SK-N-SH (cell line): ENCODE measurements at regions not wholly inside any gene's neighbourhood (a gene's known extent, or its start where the extent isn't known, plus 50 kb on each side); places are given as distances from the start of the nearest gene placed in this dataset.

Source experiments
- CTCF ChIA-PET: fragments of 300-600, 350-600 bp; formaldehyde crosslinking; extraction: SDS; loops from one replicate; lab custom pipeline; 2021; lab: Yijun Ruan, JAX
- POLR2A ChIA-PET: fragments of 350-600 bp; sonication (Branson Sonifier 250); formaldehyde crosslinking; extraction: SDS; loops from one replicate; lab custom pipeline; 2020; ENCODE audit warnings: antibody characterized with exemption, inconsistent platforms; lab: Yijun Ruan, JAX
- DNase-seq: peaks from one replicate; pipeline ENCODE4 v3.0.0; 2012
- H2AFZ ChIP-seq: fragments of 200-600 bp; sonication (generic); 2 replicates; pipeline ENCODE4 v1.8.1; 2016; ENCODE audit warnings: antibody characterized with exemption, mild to moderate bottlenecking, low read depth
- H3F3A ChIP-seq: fragments of 200-600 bp; sonication (generic); replicated peaks from 2 replicates; pipeline ENCODE3; 2016; ENCODE audit warnings: antibody characterized with exemption, mild to moderate bottlenecking; ENCODE audit not compliant: insufficient read depth
- H3K27ac ChIP-seq, 2 experiments: fragments of 200-500 bp in 1 of 2; fragments of 200-600 bp in 1 of 2; sonication (Bioruptor generic) in 1 of 2; sonication (generic), shearing (Covaris generic) in 1 of 2; 2 replicates each; pipeline versions ENCODE4 v1.5.1 to v1.6.1; 2014 to 2016; ENCODE audit warnings: low read depth in 2 of 2, inconsistent platforms in 1 of 2, low read length in 1 of 2, mild to moderate bottlenecking in 1 of 2, mixed read lengths in 1 of 2
- H3K27me3 ChIP-seq: fragments of 200-600 bp; sonication (generic), shearing (Covaris generic); 2 replicates; pipeline ENCODE4 v1.6.1; 2016; ENCODE audit warnings: mixed run types; ENCODE audit not compliant: insufficient read depth
- H3K36me3 ChIP-seq, 2 experiments: fragments of 200-500 bp in 1 of 2; fragments of 200-600 bp in 1 of 2; sonication (Bioruptor generic) in 1 of 2; sonication (generic) in 1 of 2; replicated peaks in 1 of 2; 2 replicates each; pipeline versions ENCODE3 to v1.5.1; 2014 to 2016; ENCODE audit warnings: low read length in 1 of 2, mild to moderate bottlenecking in 1 of 2; ENCODE audit not compliant: insufficient read depth in 2 of 2, control insufficient read depth in 1 of 2
- H3K4me1 ChIP-seq, 2 experiments: fragments of 200-500 bp in 1 of 2; fragments of 200-600 bp in 1 of 2; sonication (Bioruptor generic) in 1 of 2; sonication (generic), shearing (Covaris generic) in 1 of 2; 2 replicates each; pipeline versions ENCODE4 v1.5.1 to v1.6.1; 2014 to 2016; ENCODE audit warnings: low read depth in 1 of 2, low read length in 1 of 2, mixed run types in 1 of 2; ENCODE audit not compliant: insufficient read depth in 2 of 2, control insufficient read depth in 1 of 2
- H3K4me2 ChIP-seq: fragments of 200-600 bp; sonication (generic), shearing (Covaris generic); 2 replicates; pipeline ENCODE4 v1.6.1; 2017; ENCODE audit warnings: mixed run types
- H3K4me3 ChIP-seq, 2 experiments: fragments of 200-500 bp in 1 of 2; fragments of 200-600 bp in 1 of 2; sonication (Bioruptor generic) in 1 of 2; sonication (generic), shearing (Covaris generic) in 1 of 2; 2 replicates each; pipeline versions ENCODE4 v1.5.1 to v1.8.1; 2014 to 2016; ENCODE audit warnings: low read depth in 2 of 2, inconsistent platforms in 1 of 2, low read length in 1 of 2, mild to moderate bottlenecking in 1 of 2, mixed read lengths in 1 of 2, moderate library complexity in 1 of 2
- H3K79me2 ChIP-seq: fragments of 200-600 bp; sonication (generic); 2 replicates; pipeline ENCODE4 v1.8.1; 2017; ENCODE audit warnings: mild to moderate bottlenecking; ENCODE audit not compliant: insufficient read depth
- H3K9ac ChIP-seq: fragments of 200-600 bp; sonication (generic); 2 replicates; pipeline ENCODE4 v1.6.1; 2017; ENCODE audit warnings: mixed run types
- H3K9me2 ChIP-seq: fragments of 200-600 bp; sonication (generic); 2 replicates; pipeline ENCODE4 v1.6.1; 2017; ENCODE audit warnings: mixed run types
- H3K9me3 ChIP-seq: fragments of 200-600 bp; sonication (generic); 2 replicates; pipeline ENCODE4 v1.6.1; 2017; ENCODE audit warnings: mixed run types, mild to moderate bottlenecking, moderate library complexity
- H4K20me1 ChIP-seq: fragments of 200-600 bp; sonication (generic); 2 replicates; pipeline ENCODE4 v1.6.1; 2017; ENCODE audit warnings: mild to moderate bottlenecking, mixed run types; ENCODE audit not compliant: insufficient read depth
- EZH2phosphoT487 ChIP-seq: fragments of 200-600 bp; sonication (generic); IDR thresholded peaks from 2 replicates; pipeline ENCODE4 v1.6.1; 2017; ENCODE audit warnings: low read depth, mixed run types, mild to moderate bottlenecking, antibody characterized with exemption, moderate library complexity, borderline replicate concordance
- FOXJ3 ChIP-seq: sonication (generic); formaldehyde crosslinking; IDR thresholded peaks from 2 replicates; pipeline ENCODE4 v1.5.1; 2020; ENCODE audit warnings: mild to moderate bottlenecking, missing genetic modification reagents
- RAD21 ChIP-seq: IDR thresholded peaks from 2 replicates; pipeline ENCODE4 v1.6.1; 2012; ENCODE audit warnings: mild to moderate bottlenecking, low read length
- SMC3 ChIP-seq: IDR thresholded peaks from 2 replicates; pipeline ENCODE4 v1.6.1; 2012; ENCODE audit warnings: low read depth, low read length, improper control_type of control experiment
- TAF1 ChIP-seq: IDR thresholded peaks from 2 replicates; pipeline ENCODE4 v1.6.1; 2012; ENCODE audit warnings: low read depth, mild to moderate bottlenecking, low read length, moderate library complexity, borderline replicate concordance
- TCF12 ChIP-seq: IDR thresholded peaks from 2 replicates; pipeline ENCODE4 v1.4.0; 2012
- TEAD4 ChIP-seq: IDR thresholded peaks from 2 replicates; pipeline ENCODE4 v1.4.0; 2012; ENCODE audit warnings: mild to moderate bottlenecking, borderline replicate concordance; ENCODE audit not compliant: insufficient read depth
- WGBS: methylation state at CpG from one replicate; pipeline ENCODE4 v1.1.6; 2017; ENCODE audit warnings: low lambda C conversion rate; 5-methylcytosine and 5-hydroxymethylcytosine counted together
- TF ChIP-seq, protein P1 (sequence below): IDR thresholded peaks from 2 replicates; pipeline ENCODE4 v1.4.0; 2012; ENCODE audit warnings: low read depth
- TF ChIP-seq, protein P2 (sequence below): fragments of 150-350 bp; IDR thresholded peaks from 2 replicates; pipeline ENCODE4 v1.6.1; 2017; ENCODE audit warnings: antibody characterized with exemption, low read length, low read depth, borderline replicate concordance

DNA sequence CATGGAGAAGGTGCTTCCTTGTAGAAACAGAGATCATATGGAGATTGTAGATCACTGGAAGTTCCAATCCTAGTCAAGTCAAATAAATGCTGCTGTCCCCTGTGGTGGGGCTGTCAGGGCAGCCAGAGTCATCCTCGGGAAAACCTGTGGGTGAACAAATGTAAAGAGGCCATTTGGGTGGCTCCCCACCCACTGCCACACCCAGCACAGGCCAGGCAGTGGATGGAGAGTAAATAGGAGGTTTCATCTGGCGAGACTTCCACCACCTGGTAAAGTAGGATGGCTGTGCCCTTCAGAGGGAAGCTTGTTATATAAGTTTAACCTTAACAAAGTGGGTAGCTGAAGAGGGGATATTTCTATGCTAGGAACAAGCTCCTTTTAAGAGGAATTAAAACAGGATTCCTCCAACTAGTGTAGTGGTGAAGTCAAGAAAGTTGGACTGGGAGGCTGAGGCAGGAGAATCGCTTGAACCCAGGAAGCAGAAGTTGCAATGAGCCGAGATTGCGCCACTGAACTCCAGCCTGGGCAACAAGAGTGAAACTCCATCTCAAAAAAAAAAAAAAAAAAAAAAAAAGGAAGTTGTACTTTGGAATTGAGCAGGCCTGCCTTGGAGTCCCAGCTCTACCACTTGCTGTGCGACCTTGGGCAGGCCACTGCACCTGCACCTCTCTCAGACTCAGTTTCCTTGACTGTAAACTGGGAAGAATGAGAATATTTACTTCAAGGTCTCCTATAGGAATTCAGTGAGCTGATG lies 273.7 kb downstream of the PTTG2 start:
- H3K27me3 ChIP-seq, result no peaks in the 10 kb centered on the region
- H3K27ac ChIP-seq, result no peak overlapping the region
- WGBS, result 40% methylated on average over 6 of the region's 6 CpGs
- no peak overlapping the region for H3K9ac ChIP-seq
- no peaks in the 10 kb centered on the region; a peak in 1 of 4 replicates for H3K4me1 ChIP-seq
- H3K79me2 ChIP-seq, result no peaks in the 10 kb centered on the region
- no peak for TF ChIP-seq TEAD4
- TF ChIP-seq TCF12, result no peak
- TF ChIP-seq FOXJ3 (CRISPR knock-in tag), result no peak
- no peak for TF ChIP-seq TAF1
- no peak for TF ChIP-seq EZH2phosphoT487
- no peak for TF ChIP-seq RAD21
- TF ChIP-seq, protein P1, sequence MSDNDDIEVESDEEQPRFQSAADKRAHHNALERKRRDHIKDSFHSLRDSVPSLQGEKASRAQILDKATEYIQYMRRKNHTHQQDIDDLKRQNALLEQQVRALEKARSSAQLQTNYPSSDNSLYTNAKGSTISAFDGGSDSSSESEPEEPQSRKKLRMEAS, result no peak
- TF ChIP-seq, protein P2, sequence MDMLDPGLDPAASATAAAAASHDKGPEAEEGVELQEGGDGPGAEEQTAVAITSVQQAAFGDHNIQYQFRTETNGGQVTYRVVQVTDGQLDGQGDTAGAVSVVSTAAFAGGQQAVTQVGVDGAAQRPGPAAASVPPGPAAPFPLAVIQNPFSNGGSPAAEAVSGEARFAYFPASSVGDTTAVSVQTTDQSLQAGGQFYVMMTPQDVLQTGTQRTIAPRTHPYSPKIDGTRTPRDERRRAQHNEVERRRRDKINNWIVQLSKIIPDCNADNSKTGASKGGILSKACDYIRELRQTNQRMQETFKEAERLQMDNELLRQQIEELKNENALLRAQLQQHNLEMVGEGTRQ, result no peak
- CTCF ChIA-PET, result interaction anchor here (1.6 kb wide), 1 partner anchor 54 kb away, joined by 5 read pairs; no protein-coding TSS in a partner anchor
- H3K9me3 ChIP-seq, result no peaks in the 10 kb centered on the region
- POLR2A ChIA-PET, result no interaction called here
- no peaks in the 10 kb centered on the region for H3K36me3 ChIP-seq
- no peaks in the 10 kb centered on the region for H3F3A ChIP-seq
- no peaks in the 10 kb centered on the region for H4K20me1 ChIP-seq
- no peak overlapping the region for H3K4me2 ChIP-seq
- no peak overlapping the region for H2AFZ ChIP-seq
- no peak overlapping the region for H3K4me3 ChIP-seq
- no peaks in the 10 kb centered on the region for H3K9me2 ChIP-seq
- no peak for DNase-seq

DNA sequence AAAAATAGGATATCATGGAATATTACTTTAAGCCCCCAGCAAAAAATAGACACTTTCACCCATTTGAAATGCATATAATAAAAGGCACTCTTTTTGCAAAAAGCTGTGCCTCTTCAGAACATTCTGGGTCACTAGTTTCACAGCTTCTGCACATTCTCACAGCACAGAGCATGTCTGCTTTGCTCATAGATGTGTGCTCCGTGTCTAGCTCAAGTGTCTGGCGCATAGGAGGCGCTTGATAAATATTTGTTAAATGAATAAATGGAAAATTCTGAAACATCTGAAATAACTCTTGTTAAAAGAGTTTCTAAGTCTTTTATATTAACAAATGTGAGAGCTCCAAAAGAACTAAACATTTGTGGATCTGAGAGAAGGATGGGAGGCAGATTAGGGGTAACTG lies 275.2 kb downstream of the PTTG2 start:
- CTCF ChIA-PET, result interaction anchor here (1.1 kb wide), 1 partner anchor 23 kb away, joined by 3 read pairs; no protein-coding TSS in a partner anchor
- no peaks in the 10 kb centered on the region for H3K79me2 ChIP-seq
- H3K4me1 ChIP-seq, result no peaks in the 10 kb centered on the region; a peak in 1 of 4 replicates
- H3K36me3 ChIP-seq, result no peaks in the 10 kb centered on the region
- H4K20me1 ChIP-seq, result no peaks in the 10 kb centered on the region
- H3K9me2 ChIP-seq, result no peaks in the 10 kb centered on the region
- no peaks in the 10 kb centered on the region for H3F3A ChIP-seq
- H3K9me3 ChIP-seq, result no peaks in the 10 kb centered on the region
- H3K4me3 ChIP-seq, result no peak overlapping the region
- POLR2A ChIA-PET, result no interaction called here
- no peak overlapping the region for H3K27ac ChIP-seq
- H3K27me3 ChIP-seq, result no peaks in the 10 kb centered on the region
- no peak for TF ChIP-seq TAF1
- 70% methylated on average over 3 of the region's 3 CpGs for WGBS
- DNase-seq, result no peak
- H3K4me2 ChIP-seq, result no peak overlapping the region
- no peak overlapping the region for H2AFZ ChIP-seq
- H3K9ac ChIP-seq, result no peak overlapping the region

DNA sequence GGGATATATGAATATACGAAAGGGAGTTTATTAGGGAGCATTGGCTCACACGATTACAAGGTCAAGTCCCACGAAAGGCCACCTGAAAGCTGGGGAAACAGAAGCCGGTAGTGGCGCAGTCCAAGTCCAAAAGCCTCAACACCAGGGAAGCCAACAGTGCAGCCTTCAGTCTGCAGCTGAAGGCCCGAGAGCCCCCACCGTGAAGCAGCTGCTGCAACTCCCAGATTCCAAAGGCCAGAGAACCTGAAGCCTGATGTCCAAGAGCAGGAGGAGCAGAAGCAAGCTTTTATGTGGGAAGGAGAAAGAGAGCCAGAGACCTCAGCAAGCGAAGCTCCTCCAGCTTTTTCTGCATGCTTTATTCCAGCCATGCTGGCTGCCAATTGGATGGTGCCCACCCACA lies 275.8 kb downstream of the PTTG2 start:
- no peak for DNase-seq
- ChIA-PET CTCF (interaction anchor here (0.9 to 1.1 kb wide), 2 partner anchors 24 to 57 kb away, joined by 3 read pairs; no protein-coding TSS in a partner anchor), POLR2A (no interaction called here)
- Histone ChIP-seq H3K27me3 (no peaks in the 10 kb centered on the region), H3K9me3 (no peaks in the 10 kb centered on the region), H3K9me2 (no peaks in the 10 kb centered on the region), H3F3A (no peaks in the 10 kb centered on the region), H3K9ac (no peak overlapping the region), H2AFZ (no peak overlapping the region), H4K20me1 (no peaks in the 10 kb centered on the region), H3K4me1 (no peaks in the 10 kb centered on the region), H3K79me2 (no peaks in the 10 kb centered on the region), H3K27ac (no peak overlapping the region), H3K36me3 (no peaks in the 10 kb centered on the region), H3K4me2 (no peak overlapping the region), H3K4me3 (no peak overlapping the region)
- WGBS, result 78% methylated on average over 7 of the region's 8 CpGs
- TF ChIP-seq, protein P1, result no peak
- no peak for TF ChIP-seq SMC3
